Vagina (tissue), 2 donors: ENCODE measurements at regions not wholly inside any gene's neighbourhood (a gene's known extent, or its start where the extent isn't known, plus 50 kb on each side); places are given as distances from the start of the nearest gene placed in this dataset.

Experiments
- DNase-seq, 2 donors: peaks; one replicate each; pipeline ENCODE4 v3.0.0-alpha.2; 2017; ENCODE audit errors: extremely low spot score in 2 of 2
- H3K27ac ChIP-seq: fragments of 200-600 bp; sonication (generic); one replicate; pipeline ENCODE4 v1.5.1; 2019
- H3K27me3 ChIP-seq: fragments of 200-600 bp; sonication (generic); one replicate; pipeline ENCODE4 v1.5.1; 2019
- H3K36me3 ChIP-seq, 2 donors: fragments of 200-600 bp; sonication (generic); one replicate each; pipeline ENCODE4 v1.5.1; 2017 to 2019
- H3K4me1 ChIP-seq: fragments of 200-600 bp; sonication (generic); one replicate; pipeline ENCODE4 v1.5.1; 2019
- H3K4me3 ChIP-seq, 2 donors: fragments of 200-600 bp; sonication (generic); 1 replicate in 1 of 2; 2 replicates in 1 of 2; pipeline ENCODE4 v1.5.1; 2016 to 2019
- H3K9me3 ChIP-seq: fragments of 200-600 bp; sonication (generic); one replicate; pipeline ENCODE4 v1.5.1; 2019
- POLR2A ChIP-seq, 2 donors: fragments of 450-650 bp; IDR thresholded peaks; one replicate each; pipeline ENCODE4 v1.6.1; 2017; ENCODE audit warnings: antibody characterized with exemption in 2 of 2, mild to moderate bottlenecking in 2 of 2, moderate library complexity in 2 of 2
- POLR2AphosphoS5 ChIP-seq, 2 donors: sonication (generic); formaldehyde crosslinking; IDR thresholded peaks; one replicate each; pipeline ENCODE4 v1.9.0; 2017; ENCODE audit warnings: antibody characterized with exemption in 2 of 2, mild to moderate bottlenecking in 2 of 2, low read depth in 1 of 2; ENCODE audit not compliant: insufficient read depth in 1 of 2
- intact Hi-C: fragments of 100-400 bp; cut with DNase I; formaldehyde crosslinking; loops from one replicate; pipeline ENCODE4 v1.15.1; 2023
- TF ChIP-seq, protein P1 (sequence below), 3 experiments: fragments of 450-650 bp in 2 of 3; fragments of 200-600 bp in 1 of 3; sonication (generic) in 1 of 3; IDR thresholded peaks; one replicate each; pipeline ENCODE4 v1.5.1; 2017 to 2019; ENCODE audit warnings: antibody characterized with exemption in 3 of 3, mild to moderate bottlenecking in 2 of 3, moderate library complexity in 2 of 3

DNA sequence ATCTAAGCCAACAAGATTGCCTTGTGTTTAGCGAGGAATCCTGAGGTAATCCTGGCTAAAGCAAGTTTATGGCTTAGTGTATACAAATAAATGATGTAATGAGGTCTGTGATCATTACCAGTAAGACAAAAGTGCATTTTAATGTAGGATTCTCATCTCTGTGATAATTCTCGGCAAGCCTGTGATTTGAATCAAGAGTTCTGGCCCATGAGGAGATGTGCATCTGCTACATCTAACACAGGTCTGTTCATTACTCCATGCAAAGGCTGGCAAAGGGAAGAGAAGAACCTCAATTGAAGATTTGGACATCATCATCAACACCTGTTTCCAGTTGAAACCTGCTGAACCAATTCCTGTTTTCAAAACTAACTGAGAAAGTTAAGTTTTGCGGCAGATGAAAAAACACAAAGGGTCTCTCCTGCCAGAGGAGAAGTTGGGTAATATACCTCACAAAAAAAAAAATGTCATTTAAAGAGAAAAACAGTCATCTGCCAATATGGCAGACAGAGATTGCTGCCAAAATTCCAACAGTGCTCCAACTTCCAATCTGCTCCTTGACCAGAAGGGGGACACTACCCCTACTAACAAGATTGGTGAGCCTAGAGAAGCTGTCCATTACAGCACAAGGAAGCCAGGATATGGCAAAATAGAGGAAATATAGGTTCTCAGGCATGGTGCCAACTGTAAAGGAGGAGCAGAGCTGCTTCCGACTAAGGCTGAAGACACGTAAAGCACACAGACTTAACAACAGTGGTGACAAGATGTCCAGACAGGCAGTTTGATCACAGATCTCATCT lies 453.7 kb downstream of the TTLL7 start:
- Histone ChIP-seq H3K36me3 (no peaks in the 10 kb centered on the region), H3K4me3 (no peak overlapping the region), H3K27me3 (no peaks in the 10 kb centered on the region), H3K27ac (no peak overlapping the region), H3K9me3 (no peaks in the 10 kb centered on the region), H3K4me1 (no peaks in the 10 kb centered on the region)
- intact Hi-C loops: no loop called here
- no peak for DNase-seq
- TF ChIP-seq, protein P1, sequence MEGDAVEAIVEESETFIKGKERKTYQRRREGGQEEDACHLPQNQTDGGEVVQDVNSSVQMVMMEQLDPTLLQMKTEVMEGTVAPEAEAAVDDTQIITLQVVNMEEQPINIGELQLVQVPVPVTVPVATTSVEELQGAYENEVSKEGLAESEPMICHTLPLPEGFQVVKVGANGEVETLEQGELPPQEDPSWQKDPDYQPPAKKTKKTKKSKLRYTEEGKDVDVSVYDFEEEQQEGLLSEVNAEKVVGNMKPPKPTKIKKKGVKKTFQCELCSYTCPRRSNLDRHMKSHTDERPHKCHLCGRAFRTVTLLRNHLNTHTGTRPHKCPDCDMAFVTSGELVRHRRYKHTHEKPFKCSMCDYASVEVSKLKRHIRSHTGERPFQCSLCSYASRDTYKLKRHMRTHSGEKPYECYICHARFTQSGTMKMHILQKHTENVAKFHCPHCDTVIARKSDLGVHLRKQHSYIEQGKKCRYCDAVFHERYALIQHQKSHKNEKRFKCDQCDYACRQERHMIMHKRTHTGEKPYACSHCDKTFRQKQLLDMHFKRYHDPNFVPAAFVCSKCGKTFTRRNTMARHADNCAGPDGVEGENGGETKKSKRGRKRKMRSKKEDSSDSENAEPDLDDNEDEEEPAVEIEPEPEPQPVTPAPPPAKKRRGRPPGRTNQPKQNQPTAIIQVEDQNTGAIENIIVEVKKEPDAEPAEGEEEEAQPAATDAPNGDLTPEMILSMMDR (IDR thresholded peaks at IDR 0.05): no peak
- TF ChIP-seq POLR2AphosphoS5 (IDR thresholded peaks at IDR 0.05; ENCODE audit: insufficient read depth in 1 of 2, low read depth in 1 of 2) (no peak), POLR2A (IDR thresholded peaks at IDR 0.05) (no peak)

DNA sequence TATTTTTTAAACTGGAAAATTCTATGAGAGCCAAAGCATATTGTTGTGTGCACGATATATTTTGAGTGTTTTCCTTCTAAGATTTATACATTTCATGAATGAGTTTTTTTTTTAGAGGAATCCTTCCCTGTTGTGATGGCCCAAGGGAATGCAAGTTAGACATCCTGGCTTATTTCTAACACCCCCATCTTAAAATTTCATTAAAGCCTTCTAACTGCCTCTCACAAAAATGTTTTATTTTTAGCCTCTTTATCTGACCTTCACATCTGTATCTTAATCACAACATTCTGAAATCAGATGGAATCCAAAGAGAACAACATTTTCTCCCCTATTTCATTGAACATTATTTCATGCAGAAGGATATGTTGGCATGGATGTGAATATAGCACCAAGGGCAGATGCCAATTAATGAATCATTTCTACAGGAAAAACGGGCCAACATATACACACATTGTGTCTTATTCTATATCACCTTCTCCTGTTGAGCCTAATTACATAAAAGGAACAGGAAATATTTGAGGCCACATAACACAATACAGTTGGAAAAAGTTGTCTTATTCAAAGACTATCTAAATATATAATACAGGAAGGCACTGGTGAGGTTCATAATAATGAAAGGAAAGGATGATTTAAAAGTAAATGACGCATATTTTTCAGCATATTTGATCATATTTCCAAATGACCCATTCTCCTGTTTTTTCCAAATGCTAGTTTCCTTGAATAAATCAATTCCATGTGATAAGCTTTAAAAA lies 455.5 kb downstream of the TTLL7 start:
- Histone ChIP-seq H3K4me3 (no peak overlapping the region), H3K27ac (no peak overlapping the region), H3K4me1 (no peaks in the 10 kb centered on the region), H3K36me3 (no peaks in the 10 kb centered on the region), H3K27me3 (no peaks in the 10 kb centered on the region), H3K9me3 (no peaks in the 10 kb centered on the region)
- TF ChIP-seq, protein P1 (IDR thresholded peaks at IDR 0.05): no peak
- TF ChIP-seq POLR2AphosphoS5 (IDR thresholded peaks at IDR 0.05; ENCODE audit: insufficient read depth in 1 of 2, low read depth in 1 of 2) (no peak), POLR2A (IDR thresholded peaks at IDR 0.05) (no peak)
- intact Hi-C loops: no loop called here
- no peak for DNase-seq

DNA sequence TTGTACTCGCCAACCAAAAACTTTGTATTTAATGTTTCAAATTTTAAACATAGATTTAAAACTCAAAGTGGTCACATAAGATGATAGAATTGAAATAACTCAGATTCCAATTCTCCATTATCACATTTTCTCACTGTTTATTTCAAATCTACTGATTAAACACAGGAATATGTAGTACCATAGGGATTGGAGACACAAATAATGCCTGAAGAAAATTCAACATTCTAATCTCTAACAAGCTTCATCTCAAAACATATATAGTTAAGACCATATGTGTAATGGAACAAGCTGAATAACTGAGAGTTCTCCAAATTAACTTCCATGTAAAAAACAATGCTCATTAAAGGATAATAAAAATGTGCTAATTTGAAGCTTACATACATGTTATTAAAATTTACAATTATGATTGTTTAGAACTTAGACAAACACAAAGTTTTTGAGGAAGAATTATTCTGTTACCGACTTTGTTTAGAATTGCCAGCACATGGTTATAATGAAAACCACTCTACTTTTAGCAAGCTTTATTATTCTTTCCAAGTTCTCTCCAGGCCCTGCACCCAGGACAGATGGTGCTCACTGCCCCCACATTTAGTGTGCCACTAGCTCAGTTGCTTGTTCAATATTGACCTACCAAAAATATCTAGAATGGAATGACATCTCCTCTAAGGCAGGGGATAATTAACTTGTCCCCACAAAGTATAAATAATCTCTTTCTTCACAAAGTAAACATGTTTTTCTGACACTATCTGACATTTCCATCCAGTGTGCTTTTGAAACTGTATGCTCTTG lies 467.2 kb downstream of the TTLL7 start:
- no peaks in the 10 kb centered on the region for H3K27me3 ChIP-seq
- no peak for DNase-seq
- H3K4me1 ChIP-seq: peaks cover 5% of the 10 kb centered on the region
- intact Hi-C loops: no loop called here
- H3K27ac ChIP-seq: no peak overlapping the region
- no peaks in the 10 kb centered on the region for H3K36me3 ChIP-seq
- H3K4me3 ChIP-seq: no peak overlapping the region
- no peaks in the 10 kb centered on the region for H3K9me3 ChIP-seq
- TF ChIP-seq POLR2AphosphoS5 (IDR thresholded peaks at IDR 0.05; ENCODE audit: insufficient read depth in 1 of 2, low read depth in 1 of 2) (no peak), POLR2A (IDR thresholded peaks at IDR 0.05) (no peak)
- TF ChIP-seq, protein P1 (IDR thresholded peaks at IDR 0.05): no peak

DNA sequence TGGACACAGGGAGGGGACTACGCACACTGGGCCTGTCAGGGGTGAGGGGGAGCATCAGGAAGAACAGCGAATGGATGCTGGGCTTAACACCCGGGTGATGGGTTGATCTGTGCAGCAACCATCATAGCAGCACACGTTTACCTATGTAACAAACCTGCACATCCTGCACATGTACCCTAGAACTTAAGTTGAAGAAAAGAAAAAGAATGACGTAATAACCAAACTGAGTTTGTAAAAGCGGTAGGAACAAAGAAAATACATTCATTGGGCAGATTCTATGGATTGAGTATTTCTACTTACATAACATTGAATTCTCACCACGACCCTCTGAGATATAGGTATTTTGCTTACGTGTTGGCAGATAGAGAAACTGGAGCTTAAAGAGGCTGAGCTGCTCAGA lies 468.4 kb downstream of the TTLL7 start:
- Histone ChIP-seq H3K4me3 (no peak overlapping the region), H3K36me3 (no peaks in the 10 kb centered on the region), H3K4me1 (peaks cover 5% of the 10 kb centered on the region), H3K27ac (no peak overlapping the region), H3K27me3 (no peaks in the 10 kb centered on the region), H3K9me3 (no peaks in the 10 kb centered on the region)
- intact Hi-C loops: no loop called here
- TF ChIP-seq, protein P1 (IDR thresholded peaks at IDR 0.05): no peak
- TF ChIP-seq POLR2A (IDR thresholded peaks at IDR 0.05): no peak
- TF ChIP-seq POLR2AphosphoS5 (IDR thresholded peaks at IDR 0.05; ENCODE audit: insufficient read depth in 1 of 2, low read depth in 1 of 2): no peak
- DNase-seq: no peak
